ENCODE measurements at regions not wholly inside any gene's neighbourhood (a gene's known extent, or its start where the extent isn't known, plus 50 kb on each side); places are given as distances from the start of the nearest gene placed in this dataset.

DNA sequence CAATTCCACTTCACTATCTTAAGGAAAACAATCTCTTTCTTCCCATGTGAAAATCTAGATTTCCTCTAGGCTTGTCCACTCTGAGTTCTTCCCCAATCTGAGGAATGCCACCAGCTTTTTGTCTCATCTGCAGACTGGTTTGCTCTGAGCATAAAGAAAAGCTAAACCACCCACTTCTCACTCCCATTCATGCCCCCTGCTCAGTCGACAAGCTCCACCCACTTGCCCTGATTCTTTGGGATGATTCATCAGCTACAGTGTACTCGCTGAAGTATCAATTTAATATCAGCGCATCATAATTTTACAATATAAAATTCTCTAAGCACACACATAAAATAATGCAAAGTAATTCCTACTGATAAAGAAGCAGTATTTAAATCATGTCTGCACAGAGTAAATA lies 209.1 kb downstream of the GRIN2B start:
- DNase-seq (ENCODE audit: low read depth): no peak
- TF ChIP-seq, protein P1, sequence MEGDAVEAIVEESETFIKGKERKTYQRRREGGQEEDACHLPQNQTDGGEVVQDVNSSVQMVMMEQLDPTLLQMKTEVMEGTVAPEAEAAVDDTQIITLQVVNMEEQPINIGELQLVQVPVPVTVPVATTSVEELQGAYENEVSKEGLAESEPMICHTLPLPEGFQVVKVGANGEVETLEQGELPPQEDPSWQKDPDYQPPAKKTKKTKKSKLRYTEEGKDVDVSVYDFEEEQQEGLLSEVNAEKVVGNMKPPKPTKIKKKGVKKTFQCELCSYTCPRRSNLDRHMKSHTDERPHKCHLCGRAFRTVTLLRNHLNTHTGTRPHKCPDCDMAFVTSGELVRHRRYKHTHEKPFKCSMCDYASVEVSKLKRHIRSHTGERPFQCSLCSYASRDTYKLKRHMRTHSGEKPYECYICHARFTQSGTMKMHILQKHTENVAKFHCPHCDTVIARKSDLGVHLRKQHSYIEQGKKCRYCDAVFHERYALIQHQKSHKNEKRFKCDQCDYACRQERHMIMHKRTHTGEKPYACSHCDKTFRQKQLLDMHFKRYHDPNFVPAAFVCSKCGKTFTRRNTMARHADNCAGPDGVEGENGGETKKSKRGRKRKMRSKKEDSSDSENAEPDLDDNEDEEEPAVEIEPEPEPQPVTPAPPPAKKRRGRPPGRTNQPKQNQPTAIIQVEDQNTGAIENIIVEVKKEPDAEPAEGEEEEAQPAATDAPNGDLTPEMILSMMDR (conservative IDR thresholded peaks at IDR 0.05; ENCODE audit: low read depth, low read length): no peak
- no peak overlapping the region for H3K4me3 ChIP-seq (ENCODE audit: low read depth, low read length)

DNA sequence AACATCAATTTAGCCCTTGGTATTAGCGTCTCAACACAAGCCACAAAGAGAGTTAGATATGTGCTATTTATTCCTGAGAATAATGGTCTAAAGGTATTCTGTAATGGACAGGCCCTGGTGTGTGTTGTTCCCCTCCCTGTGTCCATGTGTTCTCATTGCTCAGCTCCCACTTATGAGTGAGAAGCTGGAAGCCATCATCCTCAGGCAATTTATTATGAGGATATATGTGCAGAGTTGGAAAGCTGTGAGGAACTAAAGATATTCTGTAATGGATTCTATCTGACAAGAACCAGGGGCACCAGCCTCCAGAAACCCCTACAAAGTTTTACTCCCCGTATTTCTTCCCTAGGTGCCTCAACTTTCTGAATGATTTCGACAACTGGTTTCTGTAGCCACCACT lies 210.8 kb downstream of the GRIN2B start:
- TF ChIP-seq, protein P1 (conservative IDR thresholded peaks at IDR 0.05; ENCODE audit: low read depth, low read length): no peak
- DNase-seq (ENCODE audit: low read depth): no peak
- H3K4me3 ChIP-seq (ENCODE audit: low read depth, low read length): no peak overlapping the region

DNA sequence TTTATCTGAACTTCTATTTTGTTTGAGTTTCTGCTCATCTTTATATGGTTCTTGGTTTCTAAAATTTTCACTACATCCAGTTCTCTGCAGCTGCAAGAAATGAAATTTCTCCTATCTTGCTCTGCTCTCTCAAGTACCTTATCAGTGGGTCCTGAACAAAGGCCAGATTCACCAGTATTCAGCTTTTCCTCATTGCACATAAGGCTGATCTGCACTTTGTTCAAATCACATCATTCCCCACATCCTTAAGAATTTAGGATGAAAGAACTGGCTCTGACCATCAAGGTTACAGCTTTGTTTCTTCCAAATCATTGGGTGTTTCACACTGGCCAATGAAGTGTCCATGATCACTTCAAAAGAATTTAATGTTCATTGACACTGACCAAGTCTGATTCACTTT lies 211.4 kb downstream of the GRIN2B start:
- TF ChIP-seq, protein P1 (conservative IDR thresholded peaks at IDR 0.05; ENCODE audit: low read depth, low read length): no peak
- no peak overlapping the region for H3K4me3 ChIP-seq (ENCODE audit: low read depth, low read length)
- no peak for DNase-seq (ENCODE audit: low read depth)

DNA sequence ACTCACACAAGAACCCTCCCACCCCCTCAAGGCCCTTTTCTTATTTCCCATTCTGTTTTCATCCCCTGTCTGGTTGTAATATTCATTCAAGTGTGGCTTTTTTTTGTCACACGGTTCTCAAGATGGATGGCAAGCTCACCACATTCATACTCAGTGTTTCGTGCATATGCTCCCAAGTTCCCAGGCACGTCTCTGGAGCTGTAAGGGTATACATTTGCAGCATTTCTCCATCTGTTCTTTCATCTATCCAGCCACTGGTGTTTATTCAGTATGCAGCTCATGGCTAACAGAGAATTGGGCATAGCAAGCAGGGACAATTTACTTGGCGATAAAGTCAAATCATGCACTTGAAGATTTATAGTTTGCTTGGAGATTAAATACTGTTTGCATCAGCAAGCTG lies 212.1 kb downstream of the GRIN2B start:
- no peak overlapping the region for H3K4me3 ChIP-seq (ENCODE audit: low read depth, low read length)
- no peak for DNase-seq (ENCODE audit: low read depth)
- TF ChIP-seq, protein P1 (conservative IDR thresholded peaks at IDR 0.05; ENCODE audit: low read depth, low read length): no peak

DNA sequence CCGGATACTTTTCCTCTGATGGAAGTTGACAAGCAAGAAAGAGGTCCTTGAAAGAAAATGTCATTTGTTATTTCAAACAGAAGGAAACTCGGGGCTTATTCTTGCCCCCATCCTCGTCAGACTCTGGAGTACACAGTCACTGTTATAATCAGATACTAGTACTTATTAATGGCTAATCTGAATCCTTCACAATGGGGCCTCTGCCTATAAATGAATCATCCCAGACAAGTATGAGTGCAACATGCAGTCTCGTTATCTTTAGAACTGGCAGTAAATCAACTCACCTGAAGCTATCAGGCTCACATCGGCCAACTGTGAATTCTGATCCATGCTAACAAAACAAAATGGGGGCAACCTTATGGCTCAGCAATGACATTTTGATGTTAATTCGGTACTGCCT lies 216.7 kb downstream of the GRIN2B start:
- TF ChIP-seq, protein P1 (conservative IDR thresholded peaks at IDR 0.05; ENCODE audit: low read depth, low read length): no peak
- peak; percentile 6 for DNase-seq (ENCODE audit: low read depth)
- H3K4me3 ChIP-seq (ENCODE audit: low read depth, low read length): no peak overlapping the region

DNA sequence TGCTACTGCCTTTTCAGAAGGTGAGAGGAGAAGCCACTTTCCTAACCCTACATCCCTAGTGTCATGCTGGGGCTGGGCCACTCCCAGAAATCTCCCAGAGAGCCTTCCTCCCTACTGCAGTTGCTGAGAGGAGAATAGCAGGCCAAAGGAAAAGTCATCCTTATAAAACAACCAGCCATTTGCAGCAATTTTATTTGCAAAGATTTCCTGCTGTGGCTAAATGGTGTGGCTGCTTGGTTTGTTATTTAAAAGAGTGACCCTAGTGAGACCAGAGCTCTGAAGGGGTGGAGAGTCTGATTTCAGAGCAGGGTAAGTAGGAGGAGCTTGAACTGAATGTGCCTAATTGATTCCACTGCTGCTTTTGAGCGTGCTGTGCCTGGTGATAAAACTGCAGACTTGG lies 232.0 kb downstream of the GRIN2B start:
- no peak for DNase-seq (ENCODE audit: low read depth)
- TF ChIP-seq, protein P1 (conservative IDR thresholded peaks at IDR 0.05; ENCODE audit: low read depth, low read length): no peak
- H3K4me3 ChIP-seq (ENCODE audit: low read depth, low read length): no peak overlapping the region

DNA sequence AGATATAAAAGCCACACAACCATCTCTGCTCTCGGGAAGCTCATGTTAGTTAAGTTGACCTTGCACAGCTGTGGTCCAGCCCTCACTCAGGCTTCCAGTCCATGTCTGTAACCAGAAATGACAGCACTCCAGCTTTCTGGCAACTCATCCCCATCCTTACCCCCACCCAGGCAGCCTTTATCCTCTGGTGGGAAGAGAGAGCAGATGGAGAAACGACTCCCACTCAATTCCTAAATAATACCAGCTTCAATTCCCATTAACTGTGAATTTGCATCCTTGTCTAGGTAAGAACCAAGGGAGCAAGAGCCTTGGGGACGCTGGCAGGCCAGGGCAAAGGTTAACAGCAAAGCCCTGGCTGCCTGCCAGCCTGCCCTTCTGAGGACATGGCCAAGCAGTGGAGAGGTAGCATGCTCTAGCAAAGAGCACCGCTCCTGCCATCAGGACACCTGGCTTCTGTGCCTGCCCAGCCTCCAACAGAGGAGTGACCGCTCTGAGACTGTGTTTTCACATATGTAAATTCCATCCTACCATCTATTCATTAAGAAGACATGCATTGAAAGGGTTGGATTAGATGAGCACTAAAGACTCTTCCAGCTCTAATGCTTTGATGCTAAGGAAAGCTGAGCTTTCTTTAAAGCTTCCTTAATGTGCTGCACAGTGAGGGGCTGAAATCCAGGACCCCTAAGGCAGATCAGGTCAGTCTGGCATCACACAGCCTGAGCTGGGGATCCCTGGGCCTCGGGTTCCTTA lies 236.1 kb downstream of the GRIN2B start:
- TF ChIP-seq, protein P1 (conservative IDR thresholded peaks at IDR 0.05; ENCODE audit: low read depth, low read length): no peak
- DNase-seq (ENCODE audit: low read depth): no peak
- H3K4me3 ChIP-seq (ENCODE audit: low read depth, low read length): no peak overlapping the region

All from epithelial cell of proximal tubule (primary cell).